G401 (cell line): ENCODE measurements at regions not wholly inside any gene's neighbourhood (a gene's known extent, or its start where the extent isn't known, plus 50 kb on each side); places are given as distances from the start of the nearest gene placed in this dataset.

Experiments
- DNase-seq: peaks from one replicate; pipeline ENCODE4 v3.0.0-alpha.2; 2015; ENCODE audit warnings: low spot score
- in situ Hi-C: cut with HindIII; loops from 2 replicates; pipeline ENCODE4 v1.10.0; 2016; ENCODE audit warnings: low sequenced_read_pairs, mixed read lengths

- peak; percentile 8 for DNase-seq
- in situ Hi-C loops: no loop called here
These were observed 976.1 kb downstream of the TBC1D22A start for GRCh38 chr22:47738472-47739013.

- DNase-seq: no peak
These were observed 974.0 kb downstream of the TBC1D22A start for GRCh38 chr22:47736186-47737034.

GRCh38 chr22:47734511-47734910 lies 972.1 kb downstream of the TBC1D22A start:
- DNase-seq: peak; percentile 63
- in situ Hi-C loops: no loop called here

More at GRCh38 chr22:47736186-47737034, 974.0 kb downstream of the TBC1D22A start:
- in situ Hi-C loops: no loop called here

GRCh38 chr22:47727641-47728040 lies 965.2 kb downstream of the TBC1D22A start:
- no peak for DNase-seq
- in situ Hi-C loops: no loop called here

- DNase-seq: no peak
- in situ Hi-C loops: no loop called here
These were observed 962.3 kb downstream of the TBC1D22A start for GRCh38 chr22:47724751-47725150.

GRCh38 chr22:47724030-47724429 lies 961.6 kb downstream of the TBC1D22A start:
- in situ Hi-C loops: no loop called here
- no peak for DNase-seq

- in situ Hi-C loops: no loop called here
- no peak for DNase-seq
These were observed 955.9 kb downstream of the TBC1D22A start for GRCh38 chr22:47718337-47718736.

- DNase-seq: no peak
These were observed 954.6 kb downstream of the TBC1D22A start for GRCh38 chr22:47716890-47717615.

GRCh38 chr22:47715866-47716578 lies 953.6 kb downstream of the TBC1D22A start:
- no peak for DNase-seq
- in situ Hi-C loops: no loop called here

More at GRCh38 chr22:47716890-47717615, 954.6 kb downstream of the TBC1D22A start:
- in situ Hi-C loops: no loop called here

GRCh38 chr22:47713941-47714340 lies 951.5 kb downstream of the TBC1D22A start:
- DNase-seq: no peak
- in situ Hi-C loops: no loop called here

GRCh38 chr22:47710135-47710534 lies 947.7 kb downstream of the TBC1D22A start:
- in situ Hi-C loops: no loop called here
- DNase-seq: no peak

GRCh38 chr22:47705350-47705749 lies 942.9 kb downstream of the TBC1D22A start:
- no peak for DNase-seq
- in situ Hi-C loops: no loop called here

- in situ Hi-C loops: no loop called here
- no peak for DNase-seq
These were observed 936.5 kb downstream of the TBC1D22A start for GRCh38 chr22:47698906-47699305.

GRCh38 chr22:47697861-47698260 lies 935.4 kb downstream of the TBC1D22A start:
- DNase-seq: no peak
- in situ Hi-C loops: no loop called here

GRCh38 chr22:47696776-47697175 lies 934.3 kb downstream of the TBC1D22A start:
- no peak for DNase-seq
- in situ Hi-C loops: no loop called here

- no peak for DNase-seq
- in situ Hi-C loops: no loop called here
These were observed 932.7 kb downstream of the TBC1D22A start for GRCh38 chr22:47695176-47695575.

- in situ Hi-C loops: no loop called here
- no peak for DNase-seq
These were observed 932.2 kb downstream of the TBC1D22A start for GRCh38 chr22:47694536-47695130.

GRCh38 chr22:47693606-47694005 lies 931.2 kb downstream of the TBC1D22A start:
- in situ Hi-C loops: no loop called here
- DNase-seq: no peak

- no peak for DNase-seq
- in situ Hi-C loops: no loop called here
These were observed 930.4 kb downstream of the TBC1D22A start for GRCh38 chr22:47692811-47693210.
